OCI-LY7 (cell line): ENCODE measurements at regions not wholly inside any gene's neighbourhood (a gene's known extent, or its start where the extent isn't known, plus 50 kb on each side); places are given as distances from the start of the nearest gene placed in this dataset.

Source experiments
- BruUV-seq: library from RNA; stranded (reverse); fragments of 400-500 nt; replicated peaks from 2 replicates; lab custom pipeline; 2021; lab: Mats Ljungman, UMichigan
- CTCF ChIA-PET: fragments of 300-600 bp; sonication (Branson Sonifier 250); formaldehyde crosslinking; loops from one replicate; lab custom pipeline; 2022; ENCODE audit warnings: antibody characterized with exemption; ENCODE audit not compliant: unreplicated experiment; lab: Charles Lee
- POLR2A ChIA-PET: fragments of 300-600 bp; sonication (Branson Sonifier 250); formaldehyde crosslinking; loops from one replicate; lab custom pipeline; 2022; ENCODE audit warnings: antibody characterized with exemption; lab: Charles Lee
- DNase-seq: peaks from one replicate; pipeline ENCODE4 v3.0.0-alpha.2; 2015; ENCODE audit warnings: low spot score
- H2AFZ ChIP-seq: fragments of 200-600 bp; sonication (generic), shearing (Covaris generic); 2 replicates; pipeline ENCODE4 v1.6.1; 2014; ENCODE audit warnings: mild to moderate bottlenecking, antibody characterized with exemption, low read length, moderate library complexity
- H3K27ac ChIP-seq: fragments of 200-600 bp; sonication (generic); 2 replicates; pipeline ENCODE4 v1.5.1; 2014; ENCODE audit warnings: mixed run types, low read depth, mild to moderate bottlenecking, moderate library complexity, low read length, inconsistent platforms; ENCODE audit not compliant: poor library complexity, severe bottlenecking
- H3K36me3 ChIP-seq: fragments of 200-600 bp; sonication (generic); 2 replicates; pipeline ENCODE4 v1.6.1; 2014; ENCODE audit warnings: mild to moderate bottlenecking, antibody characterized with exemption, low read length, moderate library complexity, mixed read lengths; ENCODE audit not compliant: insufficient read depth
- H3K4me1 ChIP-seq: fragments of 200-600 bp; sonication (generic); 2 replicates; pipeline ENCODE4 v1.5.1; 2014; ENCODE audit warnings: mild to moderate bottlenecking, low read length; ENCODE audit not compliant: insufficient read depth, poor library complexity, severe bottlenecking
- H3K4me2 ChIP-seq: fragments of 200-600 bp; sonication (generic); 2 replicates; pipeline ENCODE4 v1.6.1; 2014; ENCODE audit warnings: mild to moderate bottlenecking, low read length
- H3K4me3 ChIP-seq: fragments of 200-600 bp; sonication (generic); 2 replicates; pipeline ENCODE4 v1.5.1; 2014; ENCODE audit warnings: mild to moderate bottlenecking, low read depth, low read length; ENCODE audit not compliant: poor library complexity, severe bottlenecking
- H3K79me2 ChIP-seq: fragments of 200-600 bp; sonication (generic); 2 replicates; pipeline ENCODE4 v1.6.1; 2016; ENCODE audit warnings: low read depth, mild to moderate bottlenecking, low read length, moderate library complexity, mixed read lengths; ENCODE audit not compliant: insufficient read depth
- H3K9me2 ChIP-seq: fragments of 200-600 bp; sonication (generic); 2 replicates; pipeline ENCODE4 v1.6.1; 2016; ENCODE audit warnings: mild to moderate bottlenecking, low read length, mixed read lengths; ENCODE audit not compliant: insufficient read depth
- H3K9me3 ChIP-seq: fragments of 200-600 bp; sonication (generic); 2 replicates; pipeline ENCODE4 v1.6.1; 2014; ENCODE audit warnings: mild to moderate bottlenecking, mixed run types, low read length, mixed read lengths
- H4K20me1 ChIP-seq: fragments of 200-600 bp; sonication (generic); 2 replicates; pipeline ENCODE4 v1.6.1; 2014; ENCODE audit warnings: mild to moderate bottlenecking, antibody characterized with exemption, low read length, moderate library complexity, mixed read lengths; ENCODE audit not compliant: insufficient read depth
- CTCF ChIP-seq: fragments of 200-600 bp; sonication (generic); conservative IDR thresholded peaks from 2 replicates; pipeline ENCODE4 v1.5.1; 2014; ENCODE audit warnings: mild to moderate bottlenecking, antibody characterized with exemption, low read length, moderate library complexity, mixed read lengths
- EZH2phosphoT487 ChIP-seq: fragments of 200-600 bp; sonication (generic); IDR thresholded peaks from 2 replicates; pipeline ENCODE4 v1.6.1; 2018; ENCODE audit warnings: low read depth, borderline replicate concordance, mild to moderate bottlenecking, mixed run types, antibody characterized with exemption, low read length, moderate library complexity, mixed read lengths
- intact Hi-C: fragments of 100-400 bp; cut with micrococcal nuclease; formaldehyde crosslinking; loops from one replicate; pipeline ENCODE4 v1.10.0; 2022; ENCODE audit not compliant: unreplicated experiment

GRCh38 chr4:25484243-25484721 lies 107.2 kb downstream of the ANAPC4 start:
- H3K79me2 ChIP-seq = no peaks in the 10 kb centered on the region
- intact Hi-C loops = no loop called here
- H2AFZ ChIP-seq = no peak overlapping the region
- no peaks in the 10 kb centered on the region for H3K36me3 ChIP-seq
- no peaks in the 10 kb centered on the region for H3K9me2 ChIP-seq
- H3K27ac ChIP-seq = no peak overlapping the region
- ChIA-PET POLR2A (interaction anchor here (0.7 to 1.4 kb wide), 2 partner anchors 21 to 266 kb away, joined by 3 read pairs; no protein-coding TSS in a partner anchor), CTCF (no interaction called here)
- no peaks in the 10 kb centered on the region for H3K9me3 ChIP-seq
- H3K4me1 ChIP-seq = no peaks in the 10 kb centered on the region
- no peak for DNase-seq
- BruUV-seq = no TSS peak
- no peak overlapping the region for H3K4me3 ChIP-seq
- H3K4me2 ChIP-seq = no peak overlapping the region
- TF ChIP-seq CTCF = no peak
- TF ChIP-seq EZH2phosphoT487 = no peak
- no peaks in the 10 kb centered on the region for H4K20me1 ChIP-seq

GRCh38 chr4:25485104-25485503 lies 108.0 kb downstream of the ANAPC4 start:
- no peak overlapping the region for H3K4me2 ChIP-seq
- no peaks in the 10 kb centered on the region for H3K36me3 ChIP-seq
- peak; percentile 29 for DNase-seq
- H3K79me2 ChIP-seq = no peaks in the 10 kb centered on the region
- no peak overlapping the region for H3K27ac ChIP-seq
- TF ChIP-seq EZH2phosphoT487 (no peak), CTCF (no peak)
- peak overlapping the region; percentile 55 for H2AFZ ChIP-seq
- BruUV-seq = no TSS peak
- ChIA-PET CTCF (no interaction called here), POLR2A (interaction anchor here (0.6 kb wide), 1 partner anchor 16 kb away, joined by 3 read pairs; no protein-coding TSS in a partner anchor)
- intact Hi-C loops = no loop called here
- no peaks in the 10 kb centered on the region for H3K9me3 ChIP-seq
- no peaks in the 10 kb centered on the region for H4K20me1 ChIP-seq
- H3K9me2 ChIP-seq = no peaks in the 10 kb centered on the region
- H3K4me3 ChIP-seq = no peak overlapping the region
- no peaks in the 10 kb centered on the region for H3K4me1 ChIP-seq

- CTCF ChIA-PET = no interaction called here
- intact Hi-C loops = no loop called here
- Histone ChIP-seq H2AFZ (no peak overlapping the region), H3K79me2 (no peaks in the 10 kb centered on the region), H4K20me1 (no peaks in the 10 kb centered on the region), H3K9me3 (no peaks in the 10 kb centered on the region), H3K4me2 (no peak overlapping the region), H3K36me3 (no peaks in the 10 kb centered on the region), H3K27ac (no peak overlapping the region), H3K9me2 (no peaks in the 10 kb centered on the region), H3K4me3 (no peak overlapping the region), H3K4me1 (no peaks in the 10 kb centered on the region)
- no TSS peak for BruUV-seq
- DNase-seq = no peak
- TF ChIP-seq EZH2phosphoT487 = no peak
- no peak for TF ChIP-seq CTCF
- POLR2A ChIA-PET = interaction anchor here (0.5 to 2.1 kb wide), 2 partner anchors 24 to 1356 kb away, joined by 4 to 5 read pairs; no protein-coding TSS in a partner anchor
These were observed 109.1 kb downstream of the ANAPC4 start for GRCh38 chr4:25486171-25486570.
